Prostate gland (tissue), 2 donors: ENCODE measurements at regions not wholly inside any gene's neighbourhood (a gene's known extent, or its start where the extent isn't known, plus 50 kb on each side); places are given as distances from the start of the nearest gene placed in this dataset.

Experiments used
- CTCF ChIP-seq, 4 experiments: fragments of 200-600 bp in 2 of 4; fragments of 450-650 bp in 2 of 4; sonication (generic) in 2 of 4; IDR thresholded peaks; 1 replicate in 3 of 4; 2 replicates in 1 of 4; pipeline ENCODE4 v1.5.1; 2016 to 2019; ENCODE audit warnings: antibody characterized with exemption in 4 of 4, mild to moderate bottlenecking in 2 of 4, moderate library complexity in 2 of 4
- POLR2A ChIP-seq: fragments of 450-650 bp; IDR thresholded peaks from one replicate; pipeline ENCODE4 v1.6.1; 2016; ENCODE audit warnings: antibody characterized with exemption, mild to moderate bottlenecking
- POLR2AphosphoS5 ChIP-seq: sonication (generic); formaldehyde crosslinking; IDR thresholded peaks from one replicate; pipeline ENCODE4 v1.6.1; 2017; ENCODE audit warnings: antibody characterized with exemption

- no peak for TF ChIP-seq POLR2AphosphoS5
- TF ChIP-seq CTCF (IDR thresholded peaks at IDR 0.05), result no peak
- no peak for TF ChIP-seq POLR2A
These were observed 935.0 kb upstream of the INTU start for GRCh38 chr4:126697748-126698147.
